Tibial nerve (tissue), 4 donors: ENCODE measurements at regions not wholly inside any gene's neighbourhood (a gene's known extent, or its start where the extent isn't known, plus 50 kb on each side); places are given as distances from the start of the nearest gene placed in this dataset.

ENCODE experiments used
- EP300 ChIP-seq, 2 donors: sonication (generic); formaldehyde crosslinking; IDR thresholded peaks; one replicate each; pipeline ENCODE4 v1.6.1; 2017; ENCODE audit warnings: antibody characterized with exemption in 2 of 2, mild to moderate bottlenecking in 1 of 2
- POLR2A ChIP-seq, 2 donors: fragments of 450-650 bp; IDR thresholded peaks; one replicate each; pipeline ENCODE4 v1.6.1; 2017; ENCODE audit warnings: antibody characterized with exemption in 2 of 2, mild to moderate bottlenecking in 2 of 2, moderate library complexity in 2 of 2
- TF ChIP-seq, protein P1 (sequence below), 5 experiments: fragments of 200-600 bp in 3 of 5; fragments of 450-650 bp in 2 of 5; sonication (generic) in 3 of 5; IDR thresholded peaks; one replicate each; pipeline ENCODE4 v1.5.1; 2016 to 2019; ENCODE audit warnings: antibody characterized with exemption in 5 of 5, mild to moderate bottlenecking in 3 of 5, moderate library complexity in 2 of 5

DNA sequence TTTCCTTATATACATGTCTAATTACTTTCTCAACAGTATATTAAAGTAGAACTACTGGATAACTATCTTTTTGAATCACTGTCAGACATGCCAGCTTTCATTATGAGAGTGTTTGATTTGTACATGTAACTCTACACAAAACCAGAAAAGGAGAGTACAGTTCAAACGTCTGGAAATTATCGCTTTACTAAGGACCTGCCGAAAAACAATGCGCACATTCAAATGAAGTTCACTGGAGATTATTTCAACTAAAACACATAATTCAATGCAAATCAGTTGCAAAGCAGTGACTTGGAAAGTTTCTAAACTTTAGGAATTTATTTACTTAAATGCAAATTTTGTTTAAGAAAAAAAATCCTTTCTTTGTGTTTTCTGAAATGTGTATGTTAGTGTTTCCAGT is 942.5 kb downstream of the EFNA5 start:
- TF ChIP-seq, protein P1, sequence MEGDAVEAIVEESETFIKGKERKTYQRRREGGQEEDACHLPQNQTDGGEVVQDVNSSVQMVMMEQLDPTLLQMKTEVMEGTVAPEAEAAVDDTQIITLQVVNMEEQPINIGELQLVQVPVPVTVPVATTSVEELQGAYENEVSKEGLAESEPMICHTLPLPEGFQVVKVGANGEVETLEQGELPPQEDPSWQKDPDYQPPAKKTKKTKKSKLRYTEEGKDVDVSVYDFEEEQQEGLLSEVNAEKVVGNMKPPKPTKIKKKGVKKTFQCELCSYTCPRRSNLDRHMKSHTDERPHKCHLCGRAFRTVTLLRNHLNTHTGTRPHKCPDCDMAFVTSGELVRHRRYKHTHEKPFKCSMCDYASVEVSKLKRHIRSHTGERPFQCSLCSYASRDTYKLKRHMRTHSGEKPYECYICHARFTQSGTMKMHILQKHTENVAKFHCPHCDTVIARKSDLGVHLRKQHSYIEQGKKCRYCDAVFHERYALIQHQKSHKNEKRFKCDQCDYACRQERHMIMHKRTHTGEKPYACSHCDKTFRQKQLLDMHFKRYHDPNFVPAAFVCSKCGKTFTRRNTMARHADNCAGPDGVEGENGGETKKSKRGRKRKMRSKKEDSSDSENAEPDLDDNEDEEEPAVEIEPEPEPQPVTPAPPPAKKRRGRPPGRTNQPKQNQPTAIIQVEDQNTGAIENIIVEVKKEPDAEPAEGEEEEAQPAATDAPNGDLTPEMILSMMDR (IDR thresholded peaks at IDR 0.05): no peak
- TF ChIP-seq POLR2A (IDR thresholded peaks at IDR 0.05) (no peak), EP300 (IDR thresholded peaks at IDR 0.05) (no peak)
